Stomach (tissue), 8 donors: ENCODE measurements at regions not wholly inside any gene's neighbourhood (a gene's known extent, or its start where the extent isn't known, plus 50 kb on each side); places are given as distances from the start of the nearest gene placed in this dataset.
A peak's percentile ranks its signal among the peaks of the same experiment; 100 is the strongest.

Source experiments
- DNase-seq, 2 donors: peaks; one replicate each; pipeline versions ENCODE4 v3.0.0 to v3.0.0-alpha.2; 2013 to 2019
- H3K27ac ChIP-seq, 5 donors: fragments of 200-600 bp in 4 of 5; sonication (generic) in 4 of 5; one replicate each; pipeline ENCODE4 v1.5.1; 2013 to 2019; ENCODE audit warnings: mild to moderate bottlenecking in 1 of 5, moderate library complexity in 1 of 5
- H3K27me3 ChIP-seq, 3 donors: fragments of 200-600 bp; sonication (generic); one replicate each; pipeline ENCODE4 v1.5.1; 2017 to 2019; ENCODE audit warnings: mixed run types in 1 of 3
- H3K36me3 ChIP-seq, 4 donors: fragments of 200-600 bp; sonication (generic); 1 replicate in 3 of 4; 2 replicates in 1 of 4; pipeline ENCODE4 v1.5.1; 2016 to 2019
- H3K4me1 ChIP-seq, 4 donors: fragments of 200-600 bp; sonication (generic); one replicate each; pipeline ENCODE4 v1.5.1; 2016 to 2019
- H3K4me3 ChIP-seq, 4 donors: fragments of 200-600 bp; sonication (generic) in 3 of 4; one replicate each; pipeline ENCODE4 v1.5.1; 2016 to 2019; ENCODE audit warnings: mild to moderate bottlenecking in 1 of 4
- H3K9me3 ChIP-seq, 4 donors: fragments of 200-600 bp; sonication (generic); one replicate each; pipeline ENCODE4 v1.5.1; 2016 to 2019
- EP300 ChIP-seq: sonication (generic); formaldehyde crosslinking; IDR thresholded peaks from one replicate; pipeline ENCODE4 v1.6.1; 2017; ENCODE audit warnings: antibody characterized with exemption
- POLR2A ChIP-seq, 4 donors: fragments of 450-650 bp; IDR thresholded peaks; one replicate each; pipeline ENCODE4 v1.6.1; 2016; ENCODE audit warnings: antibody characterized with exemption in 4 of 4, control low read depth in 2 of 4, mild to moderate bottlenecking in 1 of 4, moderate library complexity in 1 of 4
- POLR2AphosphoS5 ChIP-seq, 3 donors: sonication (generic); formaldehyde crosslinking; IDR thresholded peaks; one replicate each; pipeline ENCODE4 v1.6.1; 2016; ENCODE audit warnings: antibody characterized with exemption in 3 of 3
- WGBS, 5 donors: extraction: QIAGEN DNeasy Blood & Tissue Kit in 3 of 5; methylation state at CpG; one replicate each; pipeline versions ENCODE4 v1.1.5 to v1.1.7; 2013 to 2018; 5-methylcytosine and 5-hydroxymethylcytosine counted together
- intact Hi-C: fragments of 100-400 bp; cut with DNase I; formaldehyde crosslinking; loops from one replicate; pipeline ENCODE4 v1.15.1; 2023; ENCODE audit warnings: low total_unique reads
- TF ChIP-seq, protein P1 (sequence below), 7 experiments: fragments of 450-650 bp in 4 of 7; fragments of 200-600 bp in 3 of 7; sonication (generic) in 3 of 7; IDR thresholded peaks; one replicate each; pipeline ENCODE4 v1.5.1; 2016 to 2019; ENCODE audit warnings: antibody characterized with exemption in 7 of 7, control low read depth in 2 of 7, mild to moderate bottlenecking in 1 of 7
- donor health status: healthy with polysubstance abuse.
- donor health status: Bipolar disorder and iron deficiency.
- donor health status: healthy.

DNA sequence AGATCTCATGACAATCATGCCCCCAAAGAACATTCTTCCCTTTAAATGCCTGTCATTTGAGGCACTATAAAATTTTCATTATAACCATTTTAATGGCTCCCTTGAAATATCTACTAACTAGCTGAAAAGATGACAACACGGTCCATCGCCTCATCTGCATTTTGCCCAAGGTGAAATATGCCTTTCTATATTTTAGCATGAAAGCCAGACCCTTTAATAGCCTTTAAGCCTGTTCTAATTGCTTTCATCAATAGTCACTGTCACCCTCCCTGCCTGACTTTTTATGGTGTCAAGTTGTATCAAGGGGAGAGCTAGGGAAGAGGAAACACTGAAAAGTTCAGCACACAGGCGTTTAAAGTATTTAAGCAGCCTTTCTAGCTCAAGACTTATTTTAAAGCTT is 144.1 kb upstream of the PRICKLE2 start:
- intact Hi-C loops, result no loop called here
- WGBS, 5 donors, result 91 to 97% (median 94%) methylated on average over 3 of the region's 3 CpGs
- no peak for DNase-seq
- no peak overlapping the region for H3K4me3 ChIP-seq
- H3K27ac ChIP-seq, result no peak overlapping the region
- H3K27me3 ChIP-seq, result no peaks in the 10 kb centered on the region
- TF ChIP-seq, protein P1, sequence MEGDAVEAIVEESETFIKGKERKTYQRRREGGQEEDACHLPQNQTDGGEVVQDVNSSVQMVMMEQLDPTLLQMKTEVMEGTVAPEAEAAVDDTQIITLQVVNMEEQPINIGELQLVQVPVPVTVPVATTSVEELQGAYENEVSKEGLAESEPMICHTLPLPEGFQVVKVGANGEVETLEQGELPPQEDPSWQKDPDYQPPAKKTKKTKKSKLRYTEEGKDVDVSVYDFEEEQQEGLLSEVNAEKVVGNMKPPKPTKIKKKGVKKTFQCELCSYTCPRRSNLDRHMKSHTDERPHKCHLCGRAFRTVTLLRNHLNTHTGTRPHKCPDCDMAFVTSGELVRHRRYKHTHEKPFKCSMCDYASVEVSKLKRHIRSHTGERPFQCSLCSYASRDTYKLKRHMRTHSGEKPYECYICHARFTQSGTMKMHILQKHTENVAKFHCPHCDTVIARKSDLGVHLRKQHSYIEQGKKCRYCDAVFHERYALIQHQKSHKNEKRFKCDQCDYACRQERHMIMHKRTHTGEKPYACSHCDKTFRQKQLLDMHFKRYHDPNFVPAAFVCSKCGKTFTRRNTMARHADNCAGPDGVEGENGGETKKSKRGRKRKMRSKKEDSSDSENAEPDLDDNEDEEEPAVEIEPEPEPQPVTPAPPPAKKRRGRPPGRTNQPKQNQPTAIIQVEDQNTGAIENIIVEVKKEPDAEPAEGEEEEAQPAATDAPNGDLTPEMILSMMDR (IDR thresholded peaks at IDR 0.05), result no peak
- no peak for TF ChIP-seq POLR2A (IDR thresholded peaks at IDR 0.05)
- TF ChIP-seq EP300, result no peak
- H3K4me1 ChIP-seq, result peaks cover 0 to 13% (median 10%) of the 10 kb centered on the region in 4 donors
- H3K36me3 ChIP-seq, result no peaks in the 10 kb centered on the region
- H3K9me3 ChIP-seq, result no peaks in the 10 kb centered on the region

DNA sequence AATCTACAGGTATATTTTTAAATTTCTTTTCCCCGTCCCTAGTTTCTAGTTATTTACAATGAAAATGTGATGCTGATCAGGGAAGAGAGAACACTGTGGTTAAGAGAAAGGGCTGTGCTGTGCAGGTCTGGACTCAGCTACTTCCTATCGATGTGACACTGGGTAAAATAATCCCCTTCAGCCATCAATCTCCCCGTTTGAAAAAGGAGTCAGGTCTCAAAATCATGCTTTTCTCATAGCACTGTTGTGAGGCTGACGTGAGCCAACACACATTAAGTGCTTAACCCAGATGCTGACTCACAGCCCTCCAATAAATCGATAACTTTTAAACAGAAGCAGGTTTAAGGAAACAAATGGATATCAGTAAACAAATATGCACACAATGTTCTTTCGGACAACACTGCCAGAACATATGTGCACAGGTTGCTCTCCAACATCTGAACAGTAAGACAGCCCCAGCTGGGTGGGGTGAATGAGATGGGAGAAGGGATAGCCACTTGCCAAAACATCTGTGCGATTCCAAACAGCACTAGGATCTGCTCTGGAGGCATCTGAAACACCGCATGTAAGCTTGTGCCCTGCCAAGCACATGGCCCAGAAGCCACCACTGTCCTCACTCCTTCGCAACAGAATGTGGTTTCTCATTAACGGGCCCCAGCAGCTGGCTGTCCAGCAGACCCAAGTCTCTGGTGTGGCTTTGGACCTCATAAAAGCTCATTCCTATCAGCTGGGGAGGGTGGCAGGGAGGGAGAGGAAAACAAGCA is 143.2 kb upstream of the PRICKLE2 start:
- TF ChIP-seq EP300 (no peak), POLR2AphosphoS5 (IDR thresholded peaks at IDR 0.05) (peak in 1 of 3 donors; percentile 12), POLR2A (IDR thresholded peaks at IDR 0.05) (no peak)
- Histone ChIP-seq H3K9me3 (no peaks in the 10 kb centered on the region), H3K4me1 (peaks cover 0 to 13% (median 10%) of the 10 kb centered on the region in 4 donors), H3K4me3 (no peak overlapping the region), H3K36me3 (no peaks in the 10 kb centered on the region), H3K27ac (no peak overlapping the region), H3K27me3 (no peaks in the 10 kb centered on the region)
- 31 to 43% (median 41%) methylated on average over 10 of the region's 10 CpGs for WGBS, 5 donors
- intact Hi-C loops, result no loop called here
- DNase-seq, result peak in 1 of 2 donors; percentile 49

DNA sequence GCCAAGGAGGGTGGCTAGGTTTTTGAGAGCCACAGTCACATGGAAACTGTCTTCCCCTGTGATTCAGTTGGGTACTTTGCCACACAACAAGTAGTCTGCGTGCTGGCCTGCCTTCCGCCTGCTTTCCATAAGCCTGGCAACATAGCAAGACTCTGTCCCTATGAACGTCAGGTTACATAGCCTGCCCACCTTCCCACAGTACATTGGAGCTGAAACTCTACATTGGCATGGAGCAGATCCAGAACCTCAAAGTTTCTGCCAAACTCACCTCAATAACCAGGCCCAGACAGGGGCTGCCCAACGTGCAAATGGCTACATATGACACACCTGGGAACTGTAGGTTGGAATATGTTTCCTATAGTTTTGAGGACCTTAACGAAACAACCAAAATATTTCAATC is 140.6 kb upstream of the PRICKLE2 start:
- Histone ChIP-seq H3K27me3 (no peaks in the 10 kb centered on the region), H3K4me3 (no peak overlapping the region), H3K27ac (no peak overlapping the region), H3K4me1 (peaks cover 0 to 13% (median 10%) of the 10 kb centered on the region in 4 donors), H3K36me3 (no peaks in the 10 kb centered on the region), H3K9me3 (no peaks in the 10 kb centered on the region)
- WGBS, 5 donors, result 82 to 94% (median 91%) methylated on average over 5 of the region's 5 CpGs
- intact Hi-C loops, result no loop called here
- no peak for TF ChIP-seq POLR2A (IDR thresholded peaks at IDR 0.05)
- no peak for TF ChIP-seq EP300
- TF ChIP-seq, protein P1 (IDR thresholded peaks at IDR 0.05), result no peak
- no peak for TF ChIP-seq POLR2AphosphoS5 (IDR thresholded peaks at IDR 0.05)
- DNase-seq, result no peak

DNA sequence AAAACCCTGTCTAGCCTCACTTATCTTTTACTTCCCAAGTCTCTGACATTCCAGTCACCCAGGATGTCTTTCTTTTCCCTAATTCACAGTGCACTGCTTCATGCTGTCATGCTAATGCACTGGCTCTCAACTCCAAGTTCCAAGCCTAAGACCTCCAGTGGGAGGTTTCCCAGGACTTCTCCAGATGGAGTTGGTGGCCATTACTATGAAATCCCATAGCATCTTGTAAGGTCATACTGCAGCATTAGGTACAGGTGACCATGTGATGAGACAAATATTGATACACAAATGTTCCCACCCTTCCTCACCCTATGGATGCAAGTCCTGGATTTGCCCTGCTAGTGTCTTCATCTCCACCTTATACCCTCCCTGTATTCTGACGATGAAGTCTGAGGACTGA is 138.6 kb upstream of the PRICKLE2 start:
- intact Hi-C loops, result no loop called here
- no peaks in the 10 kb centered on the region for H3K36me3 ChIP-seq
- H3K27ac ChIP-seq, result no peak overlapping the region
- peaks cover 0 to 12% (median 9%) of the 10 kb centered on the region in 4 donors for H3K4me1 ChIP-seq
- TF ChIP-seq EP300 (no peak), POLR2AphosphoS5 (IDR thresholded peaks at IDR 0.05) (no peak), POLR2A (IDR thresholded peaks at IDR 0.05) (no peak)
- TF ChIP-seq, protein P1 (IDR thresholded peaks at IDR 0.05), result no peak
- H3K27me3 ChIP-seq, result no peaks in the 10 kb centered on the region
- H3K9me3 ChIP-seq, result no peaks in the 10 kb centered on the region
- WGBS, 5 donors, result 90 to 100% (median 97%) methylated on average over 1 of the region's 1 CpG
- H3K4me3 ChIP-seq, result no peak overlapping the region
- no peak for DNase-seq
